Mononuclear cell (primary cell): ENCODE measurements at regions not wholly inside any gene's neighbourhood (a gene's known extent, or its start where the extent isn't known, plus 50 kb on each side); places are given as distances from the start of the nearest gene placed in this dataset.
"Not testable (repeated sequence)": the region's sequence is repeated elsewhere in the genome, so short reads cannot be mapped to it uniquely, and the experiment has no call there.

Source experiments
- H3K27me3 ChIP-seq: 2 replicates; pipeline ENCODE4 v1.6.0; 2011; ENCODE audit warnings: low read length, control low read depth; ENCODE audit not compliant: insufficient read depth
- H3K4me1 ChIP-seq: 2 replicates; pipeline ENCODE4 v1.5.1; 2011; ENCODE audit warnings: mild to moderate bottlenecking, low read length, control low read depth; ENCODE audit not compliant: insufficient read depth
- H3K4me3 ChIP-seq: 2 replicates; pipeline ENCODE4 v1.5.1; 2011; ENCODE audit warnings: mild to moderate bottlenecking, low read length, moderate library complexity
- H3K9me3 ChIP-seq: 2 replicates; pipeline ENCODE4 v1.5.1; 2011; ENCODE audit warnings: low read depth, mild to moderate bottlenecking, control low read depth, low read length

DNA sequence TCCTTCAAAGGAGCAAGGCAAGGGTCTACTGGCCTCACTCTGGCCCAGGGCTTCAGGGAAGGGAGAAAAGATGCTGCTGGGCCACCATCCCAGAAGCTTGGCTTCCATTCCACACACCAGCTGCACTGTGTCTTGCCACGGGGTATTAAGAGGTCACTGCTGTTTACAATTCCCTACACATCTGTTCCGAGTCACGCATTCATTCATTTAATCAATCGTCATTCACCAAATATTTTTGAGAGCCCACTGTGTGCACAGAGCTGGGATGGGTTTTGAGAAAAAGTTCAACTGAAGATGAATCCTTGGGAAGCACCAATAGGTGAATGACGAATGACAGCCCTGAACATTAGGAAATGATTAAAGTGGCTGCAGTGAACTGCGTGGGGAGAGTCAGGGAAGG lies 101.7 kb downstream of the NAV1 start:
- H3K27me3 ChIP-seq: no peaks in the 10 kb centered on the region
- H3K4me3 ChIP-seq: no peak overlapping the region
- H3K9me3 ChIP-seq: no peaks in the 10 kb centered on the region
- H3K4me1 ChIP-seq: no peaks in the 10 kb centered on the region

DNA sequence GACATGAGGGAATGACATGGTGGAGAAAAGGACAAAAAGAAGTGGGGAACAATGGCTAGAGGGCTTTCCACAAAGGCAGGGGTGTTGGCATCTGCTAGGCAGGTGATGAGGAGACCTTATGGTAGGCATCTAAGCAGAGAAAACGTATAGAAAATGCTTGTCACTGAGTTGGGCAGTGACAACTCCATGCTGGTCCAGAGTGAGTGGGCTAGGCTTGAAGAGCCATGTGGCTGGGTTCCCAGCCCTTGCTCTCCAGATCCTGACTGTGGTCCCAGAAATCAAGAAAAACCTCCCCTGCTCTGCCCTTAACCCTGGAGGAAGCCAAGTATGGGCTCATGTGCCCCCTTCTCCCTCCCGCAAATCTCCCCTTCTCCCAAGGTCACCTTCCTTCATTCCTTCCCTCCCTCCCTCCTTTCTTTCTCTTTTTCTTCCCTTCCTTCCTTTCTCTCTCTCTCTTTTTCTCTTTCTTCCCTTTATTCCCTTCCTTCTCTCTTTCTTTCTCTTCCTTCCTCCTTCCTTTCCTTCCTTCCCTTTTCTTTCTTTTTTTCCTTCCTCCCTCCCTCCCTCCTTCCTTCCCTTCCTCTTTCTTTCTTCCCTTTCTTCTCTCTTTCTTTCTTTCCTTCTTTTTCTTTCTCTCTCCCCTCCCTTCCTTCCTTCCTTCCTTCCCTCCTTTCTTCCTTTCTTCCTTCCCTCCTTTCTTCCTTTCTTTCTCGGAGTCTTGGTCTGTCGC lies 102.8 kb downstream of the NAV1 start:
- H3K9me3 ChIP-seq: no peaks in the 10 kb centered on the region
- no peaks in the 10 kb centered on the region for H3K27me3 ChIP-seq
- no peaks in the 10 kb centered on the region for H3K4me1 ChIP-seq

DNA sequence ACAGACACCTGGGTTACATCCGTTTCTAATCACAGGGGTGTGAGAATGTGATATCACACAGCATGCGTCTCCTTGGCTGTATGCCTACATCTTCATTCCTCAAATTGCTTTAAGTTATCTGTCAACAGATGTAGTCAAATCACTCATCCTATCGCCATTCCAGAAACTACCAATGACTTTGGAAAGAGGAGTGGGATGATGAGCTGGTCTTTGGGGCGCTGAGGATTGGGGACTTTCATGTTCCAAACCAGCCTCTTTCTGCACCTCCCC lies 104.8 kb downstream of the NAV1 start:
- H3K4me1 ChIP-seq: no peaks in the 10 kb centered on the region
- H3K27me3 ChIP-seq: peaks cover 3% of the 10 kb centered on the region
- H3K9me3 ChIP-seq: no peaks in the 10 kb centered on the region
- no peak overlapping the region for H3K4me3 ChIP-seq

More for the DNA sequence above, 102.8 kb downstream of the NAV1 start:
- H3K4me3 ChIP-seq: no peak overlapping the region

DNA sequence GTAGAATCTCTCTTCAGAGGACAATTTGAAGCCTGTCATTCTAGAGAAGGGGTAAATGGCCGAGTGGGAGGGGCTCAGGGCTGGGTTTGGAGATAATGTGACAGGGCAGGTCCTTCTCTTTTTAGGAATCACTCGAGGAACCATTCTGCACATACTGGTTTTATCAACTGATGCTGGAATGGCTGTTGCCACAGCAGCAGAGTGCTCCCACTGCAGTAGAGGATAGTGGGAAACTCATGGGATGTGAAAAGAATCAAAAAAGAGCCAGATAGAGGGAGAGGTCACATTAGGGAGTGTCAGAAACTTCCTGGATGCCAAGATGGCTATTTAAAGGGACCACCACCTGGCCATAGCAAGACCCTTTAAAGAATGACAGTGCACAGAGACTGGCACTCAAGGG lies 105.3 kb downstream of the NAV1 start:
- Histone ChIP-seq H3K4me3 (no peak overlapping the region), H3K9me3 (no peaks in the 10 kb centered on the region), H3K4me1 (no peaks in the 10 kb centered on the region), H3K27me3 (peaks cover 7% of the 10 kb centered on the region)

DNA sequence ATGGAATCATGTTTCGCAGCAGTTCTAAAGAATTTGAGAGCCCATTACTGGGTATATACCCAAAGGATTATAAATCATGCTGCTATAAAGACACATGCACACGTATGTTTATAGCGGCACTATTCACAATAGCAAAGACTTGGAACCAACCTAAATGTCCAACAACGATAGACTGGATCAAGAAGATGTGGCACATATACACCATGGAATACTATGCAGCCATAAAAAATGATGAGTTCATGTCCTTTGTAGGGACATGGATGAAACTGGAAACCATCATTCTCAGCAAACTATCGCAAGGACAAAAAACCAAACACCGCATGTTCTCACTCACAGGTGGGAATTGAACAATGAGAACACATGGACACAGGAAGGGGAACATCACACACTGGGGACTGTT lies 106.1 kb downstream of the NAV1 start:
- not testable (repeated sequence) for H3K9me3 ChIP-seq, H3K4me1 ChIP-seq, H3K4me3 ChIP-seq
- peaks cover 13% of the 10 kb centered on the region for H3K27me3 ChIP-seq

DNA sequence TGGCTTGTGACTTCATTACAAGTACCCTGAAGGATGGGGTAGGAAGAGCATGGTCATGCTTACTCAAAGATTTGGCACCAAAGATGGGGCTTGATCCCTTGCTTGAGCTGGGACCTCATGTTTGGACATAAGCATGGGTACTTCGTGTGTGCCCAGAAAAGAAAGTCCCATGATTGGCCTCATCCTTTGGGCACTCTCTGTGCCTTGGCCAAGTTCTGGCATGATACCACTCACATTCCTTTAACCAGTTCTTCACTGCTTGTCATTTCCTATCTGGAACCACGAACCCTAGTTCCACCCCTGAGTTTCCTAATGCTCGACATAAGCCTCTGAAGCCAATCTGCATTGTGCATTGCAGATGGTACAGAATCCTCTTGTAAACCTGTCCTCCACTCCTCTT lies 107.0 kb downstream of the NAV1 start:
- peaks cover 13% of the 10 kb centered on the region for H3K27me3 ChIP-seq
- H3K4me3 ChIP-seq: no peak overlapping the region
- H3K9me3 ChIP-seq: no peaks in the 10 kb centered on the region
- H3K4me1 ChIP-seq: no peaks in the 10 kb centered on the region

DNA sequence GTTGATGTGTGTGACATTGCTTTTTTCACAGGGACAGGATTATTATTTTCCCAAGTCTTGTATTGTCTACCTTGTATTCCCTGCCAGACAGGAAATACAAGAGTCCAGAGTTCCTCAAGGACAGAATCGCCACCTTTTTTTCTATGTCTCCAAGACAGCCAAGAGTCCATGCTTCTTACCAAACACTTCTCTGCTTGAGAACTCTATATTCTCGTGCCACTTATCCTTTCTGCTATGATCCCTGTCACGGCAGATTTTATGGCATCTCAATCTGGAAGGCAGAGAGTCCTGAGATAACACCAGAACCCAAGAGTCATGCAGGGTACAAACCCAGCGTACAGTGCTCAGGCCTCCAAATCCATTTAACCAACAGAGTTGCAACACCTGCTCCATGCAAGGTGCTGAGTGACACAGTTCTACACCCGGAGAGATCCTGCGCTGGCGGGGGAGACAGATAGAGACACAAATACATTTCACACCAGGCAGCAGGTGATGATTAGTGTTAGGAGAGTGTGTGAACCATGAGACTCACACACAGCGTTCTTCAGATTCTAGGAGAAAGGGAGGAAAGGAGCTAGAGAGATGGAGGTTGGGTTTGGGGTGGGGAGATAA lies 107.6 kb downstream of the NAV1 start:
- Histone ChIP-seq H3K4me3 (no peak overlapping the region), H3K4me1 (no peaks in the 10 kb centered on the region), H3K27me3 (peaks cover 13% of the 10 kb centered on the region), H3K9me3 (no peaks in the 10 kb centered on the region)

DNA sequence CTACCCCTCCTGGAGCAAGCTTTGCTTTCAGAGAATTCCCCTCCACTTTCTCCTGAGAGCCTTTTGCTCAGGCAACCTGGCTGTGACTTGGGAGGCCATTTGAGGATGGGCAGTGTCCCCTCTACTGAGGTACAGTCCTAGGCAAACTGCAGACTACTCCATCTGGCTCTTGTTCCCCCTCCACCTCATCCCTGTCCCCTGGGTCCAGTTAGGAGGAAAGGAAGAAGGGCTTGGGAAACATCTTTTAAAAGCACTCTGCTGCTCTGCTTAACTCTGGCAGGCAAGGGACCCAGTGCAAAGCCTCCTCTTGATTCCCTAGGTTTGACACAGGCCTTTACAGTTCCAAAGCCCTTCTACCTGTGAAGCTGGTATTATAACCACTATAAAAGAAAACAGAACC lies 108.2 kb downstream of the NAV1 start:
- H3K4me3 ChIP-seq: no peak overlapping the region
- no peaks in the 10 kb centered on the region for H3K4me1 ChIP-seq
- no peaks in the 10 kb centered on the region for H3K9me3 ChIP-seq
- peaks cover 13% of the 10 kb centered on the region for H3K27me3 ChIP-seq

DNA sequence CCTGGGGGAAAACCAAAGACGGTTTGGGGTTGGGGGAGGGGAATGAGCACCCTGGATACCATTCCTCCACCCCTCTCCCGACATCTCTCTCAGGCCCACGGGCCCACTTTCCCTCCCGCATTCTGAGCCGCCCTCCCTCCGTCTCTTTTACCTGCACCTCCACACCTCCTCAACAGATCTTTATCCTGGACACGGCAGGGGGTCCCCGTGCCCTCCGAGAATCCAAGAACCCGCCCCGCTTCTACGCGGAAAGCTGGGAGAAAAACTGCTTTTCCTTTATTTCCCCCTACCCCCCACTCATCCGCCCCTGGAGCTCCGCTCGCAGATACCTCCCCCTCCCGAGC lies 108.8 kb downstream of the NAV1 start:
- no peaks in the 10 kb centered on the region for H3K9me3 ChIP-seq
- peaks cover 13% of the 10 kb centered on the region for H3K27me3 ChIP-seq
- H3K4me3 ChIP-seq: no peak overlapping the region
- H3K4me1 ChIP-seq: no peaks in the 10 kb centered on the region

DNA sequence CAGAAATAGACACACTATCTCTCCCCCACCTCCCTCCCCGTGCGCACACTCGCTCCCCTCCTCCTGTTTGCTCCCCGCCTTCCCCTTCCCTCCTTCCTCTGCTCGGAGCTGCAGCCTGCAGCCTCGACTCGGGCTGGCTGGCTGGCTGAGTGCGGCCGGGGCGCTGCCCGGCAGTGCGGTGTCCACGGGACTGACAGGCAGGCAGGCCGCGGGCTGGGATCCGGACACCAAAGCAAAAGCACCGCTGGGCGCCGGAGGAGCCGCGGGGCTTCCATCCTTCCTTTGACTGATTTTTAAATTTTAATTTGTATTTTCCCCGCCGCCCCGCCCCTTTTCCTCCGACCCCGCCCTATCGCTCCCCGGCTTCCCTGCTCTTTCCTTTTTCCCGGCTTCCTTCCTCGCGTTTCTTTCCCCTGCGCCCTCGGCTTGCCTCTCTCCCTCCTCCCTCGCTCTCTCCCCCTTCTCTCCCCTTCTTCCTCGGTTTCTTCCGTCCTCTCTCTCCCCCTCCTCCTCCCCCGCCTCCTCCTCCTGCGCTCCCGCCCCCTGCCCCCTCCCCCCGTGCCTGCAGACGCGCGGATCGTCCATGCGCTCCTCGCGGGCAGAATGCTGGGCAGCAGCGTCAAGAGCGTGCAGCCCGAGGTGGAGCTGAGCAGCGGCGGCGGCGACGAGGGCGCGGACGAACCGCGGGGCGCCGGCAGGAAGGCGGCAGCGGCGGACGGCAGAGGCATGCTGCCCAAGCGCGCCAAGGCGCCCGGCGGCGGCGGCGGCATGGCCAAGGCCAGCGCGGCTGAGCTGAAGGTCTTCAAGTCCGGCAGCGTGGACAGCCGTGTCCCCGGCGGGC lies 109.4 kb downstream of the NAV1 start:
- no peak overlapping the region for H3K4me3 ChIP-seq
- no peaks in the 10 kb centered on the region for H3K9me3 ChIP-seq
- peaks cover 13% of the 10 kb centered on the region for H3K27me3 ChIP-seq
- H3K4me1 ChIP-seq: no peaks in the 10 kb centered on the region

DNA sequence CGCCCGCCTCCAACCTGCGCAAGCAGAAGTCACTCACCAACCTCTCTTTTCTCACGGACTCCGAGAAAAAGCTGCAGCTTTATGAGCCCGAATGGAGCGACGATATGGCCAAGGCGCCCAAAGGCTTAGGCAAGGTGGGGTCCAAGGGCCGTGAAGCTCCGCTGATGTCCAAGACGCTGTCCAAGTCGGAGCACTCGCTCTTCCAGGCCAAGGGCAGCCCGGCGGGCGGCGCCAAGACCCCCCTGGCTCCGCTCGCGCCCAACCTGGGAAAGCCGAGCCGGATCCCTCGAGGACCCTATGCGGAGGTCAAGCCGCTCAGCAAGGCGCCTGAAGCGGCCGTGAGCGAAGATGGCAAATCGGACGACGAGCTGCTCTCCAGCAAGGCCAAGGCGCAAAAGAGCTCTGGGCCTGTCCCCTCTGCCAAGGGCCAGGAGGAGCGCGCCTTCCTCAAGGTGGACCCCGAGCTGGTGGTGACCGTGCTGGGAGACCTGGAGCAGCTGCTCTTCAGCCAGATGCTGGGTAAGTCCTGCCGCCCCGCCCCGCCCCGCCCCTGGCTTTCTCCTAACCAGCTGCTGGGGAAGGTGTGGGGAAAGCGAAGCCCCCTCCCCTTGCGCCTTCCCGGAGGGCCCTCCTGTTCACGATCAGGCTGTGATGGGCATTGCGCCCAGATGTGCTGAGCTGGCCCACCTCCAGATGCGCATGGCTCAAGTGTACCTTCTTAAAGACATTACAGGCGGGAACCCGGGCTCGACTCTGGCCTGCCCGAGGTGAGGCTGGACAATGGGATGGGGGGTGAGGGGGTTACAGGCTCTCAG lies 110.2 kb downstream of the NAV1 start:
- Histone ChIP-seq H3K4me3 (no peak overlapping the region), H3K9me3 (no peaks in the 10 kb centered on the region), H3K4me1 (no peaks in the 10 kb centered on the region), H3K27me3 (peaks cover 13% of the 10 kb centered on the region)

DNA sequence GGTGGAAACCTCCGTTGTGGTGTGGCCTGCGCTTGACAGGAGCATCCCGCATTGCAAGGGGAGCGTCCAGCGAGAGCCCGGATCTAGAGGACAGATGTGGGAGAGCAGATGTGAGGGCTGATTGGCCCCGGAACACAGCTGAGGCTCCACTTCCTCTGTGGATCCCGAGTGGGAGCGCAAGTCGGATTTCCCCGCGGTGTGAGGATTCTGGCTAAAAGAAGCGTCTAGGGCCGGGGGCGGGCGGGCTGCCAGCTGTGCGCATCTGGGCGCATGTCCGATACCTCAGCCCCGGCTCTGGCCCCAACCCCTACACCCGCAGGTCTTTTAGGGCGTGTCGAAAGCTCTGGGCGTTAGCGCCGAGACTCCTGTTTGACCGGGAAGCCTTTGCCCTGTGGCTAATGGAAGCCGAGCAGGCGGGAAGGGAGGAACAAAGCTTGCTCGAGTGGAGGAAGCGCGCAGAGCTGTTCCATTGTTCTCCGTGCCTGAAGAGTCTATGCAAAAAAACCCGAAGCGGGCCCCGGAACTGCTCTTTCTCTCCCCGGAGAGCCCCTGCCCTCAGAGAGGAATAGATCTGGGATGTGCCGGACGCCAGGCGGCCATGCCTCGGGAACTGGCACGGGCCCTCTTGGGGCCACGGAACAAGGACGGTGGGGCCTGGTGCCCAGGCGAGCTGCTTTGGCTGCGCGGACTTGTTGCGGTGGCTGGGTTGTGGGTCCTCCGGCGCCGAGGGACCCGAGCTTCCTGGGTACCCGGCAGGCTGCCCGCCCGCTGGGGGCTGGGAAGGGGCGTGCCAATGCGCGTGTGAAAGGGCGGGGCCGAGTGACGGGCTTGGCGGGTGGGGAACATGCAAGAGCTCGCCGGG lies 111.1 kb downstream of the NAV1 start:
- Histone ChIP-seq H3K9me3 (no peaks in the 10 kb centered on the region), H3K27me3 (peaks cover 13% of the 10 kb centered on the region), H3K4me3 (no peak overlapping the region), H3K4me1 (no peaks in the 10 kb centered on the region)

DNA sequence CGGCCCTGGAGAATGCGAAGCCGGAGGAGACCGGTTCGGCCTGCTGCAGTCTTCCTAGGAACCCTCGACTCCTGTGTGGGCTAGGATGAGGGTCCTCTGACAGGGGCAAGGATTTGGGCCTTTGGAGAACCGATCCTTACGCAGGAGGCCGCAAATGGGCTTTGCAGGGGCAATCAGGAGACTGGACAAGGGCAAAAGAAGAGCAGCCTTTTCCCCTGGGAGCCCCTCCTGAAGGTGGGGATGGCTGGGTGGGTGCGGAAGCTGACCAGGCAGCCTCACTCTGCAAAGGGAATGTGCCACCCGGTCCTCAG lies 111.7 kb downstream of the NAV1 start:
- no peaks in the 10 kb centered on the region for H3K9me3 ChIP-seq
- no peak overlapping the region for H3K4me3 ChIP-seq
- no peaks in the 10 kb centered on the region for H3K4me1 ChIP-seq
- peaks cover 13% of the 10 kb centered on the region for H3K27me3 ChIP-seq

DNA sequence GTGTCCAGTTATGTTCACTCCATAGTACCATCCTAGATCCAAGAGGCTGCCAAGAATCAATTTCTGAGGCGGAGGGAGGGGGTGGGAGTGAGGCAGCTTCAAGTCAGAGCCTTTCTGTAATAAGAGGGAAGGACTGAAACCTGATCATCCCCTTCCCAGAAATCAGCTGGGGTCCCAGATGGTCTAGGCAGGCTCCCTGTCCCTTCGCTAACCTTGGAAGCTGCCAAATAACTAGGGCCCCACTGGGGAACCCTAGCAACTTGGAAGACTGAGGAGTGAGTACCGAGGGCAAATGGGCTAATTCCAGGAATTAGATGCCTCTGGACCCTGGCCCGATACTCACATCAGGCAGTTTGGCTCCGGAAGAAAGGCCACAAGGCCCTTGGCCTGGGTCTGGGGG lies 113.3 kb downstream of the NAV1 start:
- no peaks in the 10 kb centered on the region for H3K9me3 ChIP-seq
- no peak overlapping the region for H3K4me3 ChIP-seq
- H3K27me3 ChIP-seq: peaks cover 11% of the 10 kb centered on the region
- no peaks in the 10 kb centered on the region for H3K4me1 ChIP-seq
